AG04450 (cell line): ENCODE measurements at regions not wholly inside any gene's neighbourhood (a gene's known extent, or its start where the extent isn't known, plus 50 kb on each side); places are given as distances from the start of the nearest gene placed in this dataset.

Experiments
- CTCF ChIA-PET: fragments of 300-600, 350-600 bp; formaldehyde crosslinking; extraction: SDS; loops from one replicate; lab custom pipeline; 2022; ENCODE audit warnings: antibody characterized with exemption, inconsistent platforms; lab: Charles Lee
- POLR2A ChIA-PET: fragments of 350-600 bp; formaldehyde crosslinking; extraction: SDS; loops from one replicate; lab custom pipeline; 2021; ENCODE audit warnings: antibody characterized with exemption, inconsistent platforms; lab: Yijun Ruan, JAX
- DNase-seq: peaks from one replicate; pipeline ENCODE4 v3.0.0-alpha.2; 2011; ENCODE audit warnings: low read depth, low spot score
- H3K27ac ChIP-seq: one replicate; pipeline ENCODE4 v1.5.1; 2012; ENCODE audit warnings: low read depth, low read length, control low read depth
- H3K27me3 ChIP-seq: one replicate; pipeline ENCODE4 v1.6.0; 2012; ENCODE audit warnings: low read length; ENCODE audit not compliant: control insufficient read depth, insufficient read depth
- H3K4me3 ChIP-seq: 2 replicates; pipeline ENCODE4 v1.5.1; 2011; ENCODE audit warnings: mild to moderate bottlenecking, low read depth, low read length, control low read depth
- H3K9me3 ChIP-seq: 2 replicates; pipeline ENCODE4 v1.5.1; 2012; ENCODE audit warnings: low read length; ENCODE audit not compliant: control insufficient read depth, insufficient read depth
- CTCF ChIP-seq: IDR thresholded peaks from 2 replicates; pipeline ENCODE4 v1.5.1; 2011; ENCODE audit warnings: low read depth, low read length, control low read depth, inconsistent platforms

GRCh38 chr18:27467073-27467472 lies 282.0 kb upstream of the CHST9 start:
- H3K27me3 ChIP-seq = no peaks in the 10 kb centered on the region
- H3K9me3 ChIP-seq = peaks cover 10% of the 10 kb centered on the region; the same call in 1 of the 2 replicates
- TF ChIP-seq CTCF = no peak
- ChIA-PET POLR2A (no interaction called here), CTCF (no interaction called here)
- H3K4me3 ChIP-seq = no peak overlapping the region
- DNase-seq = no peak
- no peak overlapping the region for H3K27ac ChIP-seq

GRCh38 chr18:27461957-27462356 lies 276.8 kb upstream of the CHST9 start:
- POLR2A ChIA-PET = no interaction called here
- CTCF ChIA-PET = no interaction called here
- no peak for TF ChIP-seq CTCF
- no peak for DNase-seq
- Histone ChIP-seq H3K27me3 (no peaks in the 10 kb centered on the region), H3K4me3 (no peak overlapping the region), H3K27ac (no peak overlapping the region), H3K9me3 (peaks cover 7% of the 10 kb centered on the region)

GRCh38 chr18:27449104-27449503 lies 264.0 kb upstream of the CHST9 start:
- peaks cover 14% of the 10 kb centered on the region for H3K9me3 ChIP-seq
- POLR2A ChIA-PET = no interaction called here
- CTCF ChIA-PET = no interaction called here

GRCh38 chr18:27447930-27448329 lies 262.8 kb upstream of the CHST9 start:
- POLR2A ChIA-PET = no interaction called here
- Histone ChIP-seq H3K9me3 (peaks cover 8% of the 10 kb centered on the region; the same call in 1 of the 2 replicates), H3K4me3 (no peak overlapping the region), H3K27ac (no peak overlapping the region), H3K27me3 (no peaks in the 10 kb centered on the region)
- TF ChIP-seq CTCF = no peak
- CTCF ChIA-PET = no interaction called here
- DNase-seq = no peak

More at GRCh38 chr18:27449104-27449503, 264.0 kb upstream of the CHST9 start:
- H3K27me3 ChIP-seq = no peaks in the 10 kb centered on the region
- no peak overlapping the region for H3K4me3 ChIP-seq
- TF ChIP-seq CTCF = no peak
- no peak overlapping the region for H3K27ac ChIP-seq
- no peak for DNase-seq

- Histone ChIP-seq H3K4me3 (no peak overlapping the region), H3K27ac (no peak overlapping the region), H3K27me3 (no peaks in the 10 kb centered on the region), H3K9me3 (peaks cover 6% of the 10 kb centered on the region; the same call in 1 of the 2 replicates)
- TF ChIP-seq CTCF = no peak
- DNase-seq = no peak
- ChIA-PET CTCF (no interaction called here), POLR2A (no interaction called here)
Observed at GRCh38 chr18:27447451-27447881, 262.4 kb upstream of the CHST9 start.
